Fibroblast of pulmonary artery (primary cell): ENCODE measurements at regions not wholly inside any gene's neighbourhood (a gene's known extent, or its start where the extent isn't known, plus 50 kb on each side); places are given as distances from the start of the nearest gene placed in this dataset.
"Not testable (repeated sequence)": the region's sequence is repeated elsewhere in the genome, so short reads cannot be mapped to it uniquely, and the experiment has no call there.

Experiments used
- DNase-seq: peaks from one replicate; pipeline ENCODE4 v3.0.0-alpha.2; 2010; ENCODE audit warnings: low read depth
- H3K4me3 ChIP-seq: replicated peaks from 2 replicates; pipeline ENCODE4 v1.5.1; 2011; ENCODE audit warnings: low read depth, mild to moderate bottlenecking, control low read depth, low read length, moderate library complexity
- TF ChIP-seq, protein P1 (sequence below): IDR thresholded peaks from 2 replicates; pipeline ENCODE4 v1.5.1; 2011; ENCODE audit warnings: mild to moderate bottlenecking, control low read depth, low read length, inconsistent platforms; ENCODE audit errors: missing control alignments

DNA sequence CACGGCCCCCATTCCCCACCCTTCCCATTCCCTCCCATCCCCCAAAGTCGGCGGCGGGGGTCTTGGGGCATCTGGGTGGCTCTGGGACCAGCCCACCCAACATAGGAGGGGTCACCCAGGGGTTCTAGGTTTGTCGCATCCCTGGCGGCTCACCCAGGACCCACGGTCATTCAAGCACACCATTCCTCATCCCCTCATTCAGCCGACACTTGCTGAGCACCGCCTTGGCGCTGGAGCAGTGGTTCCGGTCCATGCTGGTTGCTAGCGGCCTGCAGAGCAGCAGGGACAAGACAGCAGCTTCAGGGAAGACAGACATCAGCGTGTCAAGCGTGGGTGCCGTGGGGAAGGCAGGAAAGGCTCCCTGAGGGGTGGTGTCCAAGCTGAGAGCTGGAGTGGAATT, 50.5 kb upstream of the OTOS start:
- no peak overlapping the region for H3K4me3 ChIP-seq
- DNase-seq, result no peak
- TF ChIP-seq, protein P1, sequence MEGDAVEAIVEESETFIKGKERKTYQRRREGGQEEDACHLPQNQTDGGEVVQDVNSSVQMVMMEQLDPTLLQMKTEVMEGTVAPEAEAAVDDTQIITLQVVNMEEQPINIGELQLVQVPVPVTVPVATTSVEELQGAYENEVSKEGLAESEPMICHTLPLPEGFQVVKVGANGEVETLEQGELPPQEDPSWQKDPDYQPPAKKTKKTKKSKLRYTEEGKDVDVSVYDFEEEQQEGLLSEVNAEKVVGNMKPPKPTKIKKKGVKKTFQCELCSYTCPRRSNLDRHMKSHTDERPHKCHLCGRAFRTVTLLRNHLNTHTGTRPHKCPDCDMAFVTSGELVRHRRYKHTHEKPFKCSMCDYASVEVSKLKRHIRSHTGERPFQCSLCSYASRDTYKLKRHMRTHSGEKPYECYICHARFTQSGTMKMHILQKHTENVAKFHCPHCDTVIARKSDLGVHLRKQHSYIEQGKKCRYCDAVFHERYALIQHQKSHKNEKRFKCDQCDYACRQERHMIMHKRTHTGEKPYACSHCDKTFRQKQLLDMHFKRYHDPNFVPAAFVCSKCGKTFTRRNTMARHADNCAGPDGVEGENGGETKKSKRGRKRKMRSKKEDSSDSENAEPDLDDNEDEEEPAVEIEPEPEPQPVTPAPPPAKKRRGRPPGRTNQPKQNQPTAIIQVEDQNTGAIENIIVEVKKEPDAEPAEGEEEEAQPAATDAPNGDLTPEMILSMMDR, result no peak

DNA sequence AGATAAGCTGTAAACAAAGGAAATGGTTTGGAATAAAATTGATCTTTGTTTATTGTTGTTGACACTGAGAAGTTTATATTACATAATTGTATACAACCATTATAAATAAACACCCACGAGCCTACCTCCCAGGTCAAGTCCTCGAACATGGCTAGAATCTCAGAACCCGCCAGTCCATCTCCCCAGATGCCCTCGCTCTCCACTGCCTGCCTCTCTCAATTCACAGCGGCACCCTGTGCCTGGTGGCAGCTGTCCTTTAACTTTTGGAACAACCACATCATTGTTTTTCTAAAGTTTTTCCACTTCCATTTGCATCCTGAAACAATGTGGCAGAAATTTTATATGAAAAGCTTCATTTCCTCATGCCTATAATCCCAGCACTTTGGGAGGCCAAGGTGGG, 52.2 kb upstream of the OTOS start:
- TF ChIP-seq, protein P1, result no peak
- H3K4me3 ChIP-seq, result no peak overlapping the region
- DNase-seq, result no peak

DNA sequence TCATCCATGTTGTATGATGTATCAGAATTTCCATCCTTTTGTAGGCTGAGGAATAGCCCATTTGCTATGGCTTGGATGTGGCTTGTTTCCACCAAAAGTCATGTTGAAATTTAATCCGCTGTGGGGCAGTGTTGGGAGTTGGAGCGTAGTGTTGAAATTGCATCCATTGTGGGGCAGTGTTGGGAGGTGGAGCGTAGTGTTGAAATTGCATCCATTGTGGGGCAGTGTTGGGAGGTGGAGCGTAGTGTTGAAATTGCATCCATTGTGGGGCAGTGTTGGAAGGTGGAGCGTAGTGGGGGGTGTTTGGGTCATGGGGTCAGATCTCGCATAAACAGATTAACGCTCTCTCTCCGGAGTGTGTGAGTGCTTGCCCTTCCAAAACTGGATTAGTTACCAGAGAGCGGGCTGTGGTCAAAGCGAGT, 53.9 kb upstream of the OTOS start:
- H3K4me3 ChIP-seq, result not testable (repeated sequence)
- TF ChIP-seq, protein P1, result peak; percentile 31
- peak; percentile 62 for DNase-seq

DNA sequence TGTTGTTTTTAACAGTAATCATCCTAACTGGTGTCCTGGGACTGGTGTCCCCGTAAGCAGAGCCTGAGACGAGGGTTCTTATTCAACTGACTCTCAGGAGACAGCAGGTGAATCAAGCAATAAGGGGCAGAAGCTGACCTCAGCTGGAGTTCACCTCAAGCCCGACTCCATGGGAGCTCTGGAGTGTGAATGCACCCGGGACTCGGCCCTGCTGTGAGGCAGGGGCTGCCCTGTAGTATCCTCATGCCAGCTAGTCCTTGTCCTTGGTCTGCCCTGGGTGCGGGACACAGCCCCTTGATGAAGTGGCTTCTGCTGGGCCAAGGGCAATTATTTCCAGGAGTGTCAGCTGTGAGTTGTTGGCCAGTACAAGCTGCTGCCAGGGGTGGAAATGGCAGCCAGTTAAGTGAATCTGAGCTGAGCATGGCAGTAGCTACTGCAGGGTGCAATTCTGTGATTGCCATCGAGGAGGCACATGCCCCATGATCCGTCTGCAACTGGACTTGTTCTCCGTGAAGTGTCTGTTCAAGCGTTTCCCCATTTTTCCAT, 54.9 kb upstream of the OTOS start:
- H3K4me3 ChIP-seq, result no peak overlapping the region
- TF ChIP-seq, protein P1, result no peak
- no peak for DNase-seq

DNA sequence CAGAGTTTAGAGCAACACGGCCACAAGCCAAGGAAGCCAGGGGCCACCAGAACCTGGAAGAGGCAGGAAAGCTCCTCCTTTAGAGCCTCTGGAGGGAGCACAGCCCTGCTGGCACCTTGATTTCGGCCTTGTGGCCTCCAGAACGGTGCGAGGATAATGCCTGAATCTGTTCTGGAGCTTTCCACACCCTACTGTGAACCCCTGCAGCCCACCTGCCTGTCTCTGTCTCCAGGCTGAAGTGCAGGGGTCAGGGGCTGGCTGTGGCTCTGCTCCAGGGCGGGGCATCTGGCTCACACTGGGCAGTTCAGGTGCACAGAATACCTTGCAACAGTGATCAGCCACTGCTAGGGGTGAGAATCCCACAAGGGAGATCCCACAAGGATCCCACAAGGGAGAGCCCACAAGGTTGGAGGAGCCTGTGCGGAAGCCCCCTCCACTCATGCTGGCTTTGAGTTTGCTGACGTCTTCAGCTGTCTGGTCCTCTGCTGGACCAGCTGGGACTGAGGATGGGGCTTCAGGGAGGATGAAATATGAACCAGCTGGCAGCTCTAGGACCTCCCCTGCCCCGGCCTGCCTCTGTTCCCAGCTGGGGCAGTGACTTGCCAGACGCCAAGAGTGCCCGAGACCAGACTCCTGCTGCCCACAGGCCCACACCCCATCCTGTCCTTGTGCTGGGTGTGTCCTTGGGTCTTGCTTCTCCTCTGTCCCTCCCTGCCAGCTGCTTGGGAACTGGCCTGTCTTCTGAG, 56.4 kb upstream of the OTOS start:
- TF ChIP-seq, protein P1, result no peak
- H3K4me3 ChIP-seq, result no peak overlapping the region
- DNase-seq, result no peak

DNA sequence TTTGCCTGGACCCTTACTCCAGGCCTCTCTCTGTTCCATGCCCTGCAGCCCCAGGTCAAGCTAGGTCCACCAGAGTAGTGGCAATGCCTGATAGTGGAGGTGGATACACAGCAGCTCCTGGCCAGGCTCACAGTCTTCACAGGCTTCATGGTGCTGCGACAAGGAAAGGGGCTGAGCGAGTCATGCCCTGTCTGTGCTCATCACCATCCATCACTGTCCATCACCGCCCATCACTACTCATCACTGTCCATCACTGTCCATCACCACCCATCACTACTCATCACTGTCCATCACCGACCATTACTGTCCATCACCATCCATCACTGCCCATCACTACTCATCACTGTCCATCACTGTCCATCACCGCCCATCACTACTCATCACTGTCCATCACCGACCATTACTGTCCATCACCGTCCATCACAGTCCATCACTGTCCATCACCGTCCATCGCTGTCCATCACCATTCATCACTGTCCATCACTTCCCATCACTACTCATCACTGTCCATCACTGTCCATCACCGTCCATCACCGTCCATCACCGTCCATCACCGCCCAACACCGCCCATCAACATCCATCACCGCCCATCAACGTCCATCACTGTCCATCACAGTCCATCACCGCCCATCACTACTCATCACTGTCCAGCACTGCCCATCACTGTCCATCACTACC, 57.1 kb upstream of the OTOS start:
- no peak overlapping the region for H3K4me3 ChIP-seq
- TF ChIP-seq, protein P1, result no peak
- no peak for DNase-seq
